ENCODE measurements at regions not wholly inside any gene's neighbourhood (a gene's known extent, or its start where the extent isn't known, plus 50 kb on each side); places are given as distances from the start of the nearest gene placed in this dataset.

GRCh38 chr3:191743283-191743682 is 282.3 kb downstream of the PYDC2 start:
- no peak for DNase-seq

GRCh38 chr3:191750618-191751017 is 289.7 kb downstream of the PYDC2 start:
- DNase-seq = no peak

- no peak for DNase-seq
Measured at GRCh38 chr3:191753196-191753595, 292.2 kb downstream of the PYDC2 start.

GRCh38 chr3:191761906-191762305 is 300.9 kb downstream of the PYDC2 start:
- no peak for DNase-seq

- no peak for DNase-seq
Measured at GRCh38 chr3:191762323-191762960, 301.5 kb downstream of the PYDC2 start.

GRCh38 chr3:191768421-191768820 is 307.5 kb downstream of the PYDC2 start:
- DNase-seq = no peak

- DNase-seq = no peak
Measured at GRCh38 chr3:191770541-191770940, 309.6 kb downstream of the PYDC2 start.

- DNase-seq = no peak
Measured at GRCh38 chr3:191774485-191774884, 313.5 kb downstream of the PYDC2 start.

- no peak for DNase-seq
Measured at GRCh38 chr3:191775451-191776233, 314.7 kb downstream of the PYDC2 start.

GRCh38 chr3:191781044-191781443 is 320.1 kb downstream of the PYDC2 start:
- DNase-seq = no peak

GRCh38 chr3:191783024-191783423 is 322.1 kb downstream of the PYDC2 start:
- DNase-seq = no peak

GRCh38 chr3:191790934-191791333 is 330.0 kb downstream of the PYDC2 start:
- no peak for DNase-seq

GRCh38 chr3:191792580-191792979 is 331.6 kb downstream of the PYDC2 start:
- no peak for DNase-seq

- DNase-seq = no peak
Measured at GRCh38 chr3:191795196-191795595, 334.2 kb downstream of the PYDC2 start.

GRCh38 chr3:191797271-191797670 is 336.3 kb downstream of the PYDC2 start:
- DNase-seq = no peak

GRCh38 chr3:191802671-191803070 is 341.7 kb downstream of the PYDC2 start:
- DNase-seq = no peak

GRCh38 chr3:191804935-191805334 is 344.0 kb downstream of the PYDC2 start:
- no peak for DNase-seq

GRCh38 chr3:191808073-191808472 is 347.1 kb downstream of the PYDC2 start:
- DNase-seq = no peak

- no peak for DNase-seq
Measured at GRCh38 chr3:191809326-191809949, 348.5 kb downstream of the PYDC2 start.

GRCh38 chr3:191813245-191813644 is 352.3 kb downstream of the PYDC2 start:
- DNase-seq = no peak

GRCh38 chr3:191848818-191849217 is 387.9 kb downstream of the PYDC2 start:
- no peak for DNase-seq

- DNase-seq = no peak
Measured at GRCh38 chr3:191859531-191859930, 398.6 kb downstream of the PYDC2 start.

GRCh38 chr3:191869738-191870415 is 408.9 kb downstream of the PYDC2 start:
- DNase-seq = no peak

- no peak for DNase-seq
Measured at GRCh38 chr3:191873736-191874135, 412.8 kb downstream of the PYDC2 start.
